ENCODE measurements at regions not wholly inside any gene's neighbourhood (a gene's known extent, or its start where the extent isn't known, plus 50 kb on each side); places are given as distances from the start of the nearest gene placed in this dataset.

DNA sequence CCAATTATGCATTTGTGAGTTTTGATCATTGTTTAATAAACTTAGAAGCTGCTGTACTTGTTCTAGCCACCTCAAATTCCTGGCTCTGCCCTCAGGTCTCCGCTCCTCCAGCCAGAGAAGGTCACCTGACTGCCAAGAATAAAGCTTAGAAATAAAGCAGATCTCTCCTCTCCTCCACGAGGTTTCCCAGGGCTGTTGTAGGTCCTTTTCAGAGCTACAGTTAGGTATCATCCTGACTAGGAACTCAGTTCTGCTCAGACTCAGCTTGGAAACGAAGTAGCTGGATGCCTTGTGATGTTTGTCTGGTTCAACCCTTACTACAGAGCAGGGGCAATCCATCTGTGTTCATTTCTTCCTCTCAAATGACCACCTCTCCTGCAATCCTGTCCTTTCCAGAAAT is 79.1 kb upstream of the RAPGEF2 start:
- H3K9me3 Mint-ChIP-seq (ENCODE audit: insufficient read depth) = no peaks in the 10 kb centered on the region
- no peaks in the 10 kb centered on the region for H4K20me1 ChIP-seq (ENCODE audit: control insufficient read depth, insufficient read depth, low read length, poor library complexity, severe bottlenecking)

DNA sequence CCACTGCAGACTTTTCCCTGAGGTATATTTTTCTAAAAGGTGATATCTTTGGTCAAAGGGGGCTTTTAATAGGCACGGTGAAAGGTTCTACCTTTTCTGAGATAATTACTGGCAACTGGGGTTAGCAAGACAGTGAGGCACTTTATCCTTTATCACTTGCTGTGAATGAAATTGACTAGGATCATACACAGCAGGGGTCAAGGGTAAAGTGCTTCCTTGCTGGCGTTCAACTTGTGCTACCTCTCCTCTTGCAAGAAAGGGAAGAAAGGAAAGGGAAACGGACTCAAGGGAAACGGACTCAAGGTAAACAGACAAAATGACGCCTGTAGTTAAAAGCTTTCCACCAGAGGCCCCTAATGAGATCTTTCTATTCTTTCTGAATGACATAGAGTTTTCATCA is 78.6 kb upstream of the RAPGEF2 start:
- no peaks in the 10 kb centered on the region for H3K9me3 Mint-ChIP-seq (ENCODE audit: insufficient read depth)
- no peak overlapping the region for H3K9ac ChIP-seq (ENCODE audit: low read length)
- no peaks in the 10 kb centered on the region for H3K36me3 ChIP-seq (replicated peaks in 1 of 2; ENCODE audit: control extremely low read depth in 1 of 2, control insufficient read depth in 1 of 2, extremely low read depth in 1 of 2, insufficient read depth in 2 of 2, low read length in 1 of 2)
- no peak overlapping the region for H3K27ac ChIP-seq (ENCODE audit: low read length in 2 of 2)
- TF ChIP-seq EZH2 (IDR thresholded peaks at IDR 0.05; ENCODE audit: borderline replicate concordance, insufficient read depth, low read depth, low read length, poor library complexity, severe bottlenecking) = no peak
- TF ChIP-seq, protein P1, sequence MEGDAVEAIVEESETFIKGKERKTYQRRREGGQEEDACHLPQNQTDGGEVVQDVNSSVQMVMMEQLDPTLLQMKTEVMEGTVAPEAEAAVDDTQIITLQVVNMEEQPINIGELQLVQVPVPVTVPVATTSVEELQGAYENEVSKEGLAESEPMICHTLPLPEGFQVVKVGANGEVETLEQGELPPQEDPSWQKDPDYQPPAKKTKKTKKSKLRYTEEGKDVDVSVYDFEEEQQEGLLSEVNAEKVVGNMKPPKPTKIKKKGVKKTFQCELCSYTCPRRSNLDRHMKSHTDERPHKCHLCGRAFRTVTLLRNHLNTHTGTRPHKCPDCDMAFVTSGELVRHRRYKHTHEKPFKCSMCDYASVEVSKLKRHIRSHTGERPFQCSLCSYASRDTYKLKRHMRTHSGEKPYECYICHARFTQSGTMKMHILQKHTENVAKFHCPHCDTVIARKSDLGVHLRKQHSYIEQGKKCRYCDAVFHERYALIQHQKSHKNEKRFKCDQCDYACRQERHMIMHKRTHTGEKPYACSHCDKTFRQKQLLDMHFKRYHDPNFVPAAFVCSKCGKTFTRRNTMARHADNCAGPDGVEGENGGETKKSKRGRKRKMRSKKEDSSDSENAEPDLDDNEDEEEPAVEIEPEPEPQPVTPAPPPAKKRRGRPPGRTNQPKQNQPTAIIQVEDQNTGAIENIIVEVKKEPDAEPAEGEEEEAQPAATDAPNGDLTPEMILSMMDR (IDR thresholded peaks at IDR 0.05) = no peak
- H4K20me1 ChIP-seq (ENCODE audit: control insufficient read depth, insufficient read depth, low read length, poor library complexity, severe bottlenecking) = no peaks in the 10 kb centered on the region
- DNase-seq (no peak), ATAC-seq (ENCODE audit: low read depth) (no peak)
- peaks cover 21% of the 10 kb centered on the region for H3K27me3 Mint-ChIP-seq
- H3K4me1 ChIP-seq (ENCODE audit: control insufficient read depth in 2 of 2, insufficient read depth in 2 of 2, low read length in 2 of 2) = no peaks in the 10 kb centered on the region
- no peaks in the 10 kb centered on the region for H3K9me3 ChIP-seq (ENCODE audit: control extremely low read depth in 1 of 3, control insufficient read depth in 2 of 3, insufficient read depth in 1 of 3, low read length in 2 of 3)
- H3K4me1 Mint-ChIP-seq = peaks cover 1% of the 10 kb centered on the region
- ChIA-PET POLR2A (no interaction called here), CTCF (no interaction called here)
- H2AFZ ChIP-seq (ENCODE audit: insufficient read depth, low read depth, low read length, poor library complexity, severe bottlenecking) = no peak overlapping the region
- H3K27me3 ChIP-seq (replicated peaks in 1 of 4; ENCODE audit: control extremely low read depth in 1 of 4, control insufficient read depth in 3 of 4, insufficient read depth in 4 of 4, low read length in 3 of 4) = peaks cover 0 to 6% (median 0%) of the 10 kb centered on the region in 4 experiments
- H3K4me3 ChIP-seq (ENCODE audit: control extremely low read depth in 1 of 5, extremely low read depth in 1 of 5, insufficient read depth in 1 of 5, low read depth in 2 of 5, low read length in 4 of 5) = no peak overlapping the region
- no peak overlapping the region for H3K4me3 Mint-ChIP-seq
- H3K4me2 ChIP-seq (replicated peaks; ENCODE audit: low read depth, low read length, poor library complexity, severe bottlenecking) = no peak overlapping the region
- H3K27ac Mint-ChIP-seq = no peak overlapping the region
- 100% methylated on average over 1 of the region's 5 CpGs for WGBS (ENCODE audit: insufficient coverage)
- intact Hi-C loops (cut with micrococcal nuclease) = no loop called here
- H3K79me2 ChIP-seq (ENCODE audit: control insufficient read depth, insufficient read depth, low read length) = no peaks in the 10 kb centered on the region

More for the DNA sequence above, 79.1 kb upstream of the RAPGEF2 start:
- H3K27ac Mint-ChIP-seq = no peak overlapping the region
- intact Hi-C loops (cut with micrococcal nuclease) = no loop called here
- ChIA-PET CTCF (interaction anchor here (1.2 kb wide), 1 partner anchor 9 kb away, joined by 4 read pairs; no protein-coding TSS in a partner anchor), POLR2A (no interaction called here)
- no peak overlapping the region for H3K4me3 Mint-ChIP-seq
- WGBS (ENCODE audit: insufficient coverage) = 100% methylated on average over 2 of the region's 3 CpGs
- no peak overlapping the region for H3K4me2 ChIP-seq (replicated peaks; ENCODE audit: low read depth, low read length, poor library complexity, severe bottlenecking)
- H3K79me2 ChIP-seq (ENCODE audit: control insufficient read depth, insufficient read depth, low read length) = no peaks in the 10 kb centered on the region
- no peak overlapping the region for H3K27ac ChIP-seq (ENCODE audit: low read length in 2 of 2)
- TF ChIP-seq, protein P1 (IDR thresholded peaks at IDR 0.05) = no peak
- TF ChIP-seq EZH2 (IDR thresholded peaks at IDR 0.05; ENCODE audit: borderline replicate concordance, insufficient read depth, low read depth, low read length, poor library complexity, severe bottlenecking) = no peak
- ATAC-seq (ENCODE audit: low read depth) = no peak
- no peaks in the 10 kb centered on the region for H3K36me3 ChIP-seq (replicated peaks in 1 of 2; ENCODE audit: control extremely low read depth in 1 of 2, control insufficient read depth in 1 of 2, extremely low read depth in 1 of 2, insufficient read depth in 2 of 2, low read length in 1 of 2)
- peaks cover 0 to 6% (median 0%) of the 10 kb centered on the region in 4 experiments for H3K27me3 ChIP-seq (replicated peaks in 1 of 4; ENCODE audit: control extremely low read depth in 1 of 4, control insufficient read depth in 3 of 4, insufficient read depth in 4 of 4, low read length in 3 of 4)
- H2AFZ ChIP-seq (ENCODE audit: insufficient read depth, low read depth, low read length, poor library complexity, severe bottlenecking) = no peak overlapping the region
- no peak overlapping the region for H3K4me3 ChIP-seq (ENCODE audit: control extremely low read depth in 1 of 5, extremely low read depth in 1 of 5, insufficient read depth in 1 of 5, low read depth in 2 of 5, low read length in 4 of 5)
- no peaks in the 10 kb centered on the region for H3K9me3 ChIP-seq (ENCODE audit: control extremely low read depth in 1 of 3, control insufficient read depth in 2 of 3, insufficient read depth in 1 of 3, low read length in 2 of 3)
- DNase-seq = no peak
- peaks cover 1% of the 10 kb centered on the region for H3K4me1 Mint-ChIP-seq
- H3K9ac ChIP-seq (ENCODE audit: low read length) = no peak overlapping the region
- H3K4me1 ChIP-seq (ENCODE audit: control insufficient read depth in 2 of 2, insufficient read depth in 2 of 2, low read length in 2 of 2) = no peaks in the 10 kb centered on the region
- H3K27me3 Mint-ChIP-seq = peaks cover 22% of the 10 kb centered on the region

Data from B cell (primary cell).